Prostate gland (tissue), 2 donors: ENCODE measurements at regions not wholly inside any gene's neighbourhood (a gene's known extent, or its start where the extent isn't known, plus 50 kb on each side); places are given as distances from the start of the nearest gene placed in this dataset.

Experiments
- POLR2A ChIP-seq: fragments of 450-650 bp; IDR thresholded peaks from one replicate; pipeline ENCODE4 v1.6.1; 2016; ENCODE audit warnings: antibody characterized with exemption, mild to moderate bottlenecking
- POLR2AphosphoS5 ChIP-seq: sonication (generic); formaldehyde crosslinking; IDR thresholded peaks from one replicate; pipeline ENCODE4 v1.6.1; 2017; ENCODE audit warnings: antibody characterized with exemption
- TF ChIP-seq, protein P1 (sequence below), 4 experiments: fragments of 200-600 bp in 2 of 4; fragments of 450-650 bp in 2 of 4; sonication (generic) in 2 of 4; IDR thresholded peaks; 1 replicate in 3 of 4; 2 replicates in 1 of 4; pipeline ENCODE4 v1.5.1; 2016 to 2019; ENCODE audit warnings: antibody characterized with exemption in 4 of 4, mild to moderate bottlenecking in 2 of 4, moderate library complexity in 2 of 4

DNA sequence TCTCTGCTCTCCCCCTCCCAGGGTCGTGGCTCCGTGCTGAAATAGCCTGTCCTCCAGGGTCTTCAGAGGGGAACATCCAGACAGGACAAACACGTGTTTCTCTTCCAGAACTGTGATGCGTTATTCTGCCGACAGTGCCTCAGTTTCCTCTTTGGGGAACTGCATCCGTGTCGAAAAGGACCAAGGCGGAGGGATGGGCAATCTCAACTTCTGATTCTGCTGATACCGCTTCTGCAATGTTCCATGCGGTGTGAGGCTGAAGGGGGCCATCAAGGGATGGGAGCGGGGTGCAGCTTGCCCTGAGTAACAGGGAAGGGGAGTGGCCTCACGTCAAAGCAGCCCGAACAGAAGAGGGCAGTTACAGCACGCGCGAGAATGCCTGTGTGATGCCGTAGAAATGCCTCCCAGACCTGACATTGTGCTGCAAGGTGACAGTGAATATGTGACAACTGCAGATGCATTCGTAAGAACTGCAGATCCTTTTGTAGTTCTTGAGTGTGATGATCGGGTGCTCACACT lies 275.7 kb downstream of the SHQ1 start:
- TF ChIP-seq, protein P1, sequence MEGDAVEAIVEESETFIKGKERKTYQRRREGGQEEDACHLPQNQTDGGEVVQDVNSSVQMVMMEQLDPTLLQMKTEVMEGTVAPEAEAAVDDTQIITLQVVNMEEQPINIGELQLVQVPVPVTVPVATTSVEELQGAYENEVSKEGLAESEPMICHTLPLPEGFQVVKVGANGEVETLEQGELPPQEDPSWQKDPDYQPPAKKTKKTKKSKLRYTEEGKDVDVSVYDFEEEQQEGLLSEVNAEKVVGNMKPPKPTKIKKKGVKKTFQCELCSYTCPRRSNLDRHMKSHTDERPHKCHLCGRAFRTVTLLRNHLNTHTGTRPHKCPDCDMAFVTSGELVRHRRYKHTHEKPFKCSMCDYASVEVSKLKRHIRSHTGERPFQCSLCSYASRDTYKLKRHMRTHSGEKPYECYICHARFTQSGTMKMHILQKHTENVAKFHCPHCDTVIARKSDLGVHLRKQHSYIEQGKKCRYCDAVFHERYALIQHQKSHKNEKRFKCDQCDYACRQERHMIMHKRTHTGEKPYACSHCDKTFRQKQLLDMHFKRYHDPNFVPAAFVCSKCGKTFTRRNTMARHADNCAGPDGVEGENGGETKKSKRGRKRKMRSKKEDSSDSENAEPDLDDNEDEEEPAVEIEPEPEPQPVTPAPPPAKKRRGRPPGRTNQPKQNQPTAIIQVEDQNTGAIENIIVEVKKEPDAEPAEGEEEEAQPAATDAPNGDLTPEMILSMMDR (IDR thresholded peaks at IDR 0.05): no peak
- TF ChIP-seq POLR2AphosphoS5 (no peak), POLR2A (no peak)
